Right lobe of liver (tissue), 6 donors: ENCODE measurements at regions not wholly inside any gene's neighbourhood (a gene's known extent, or its start where the extent isn't known, plus 50 kb on each side); places are given as distances from the start of the nearest gene placed in this dataset.
"Not testable (repeated sequence)": the region's sequence is repeated elsewhere in the genome, so short reads cannot be mapped to it uniquely, and the experiment has no call there.

Experiments
- ATAC-seq, 4 donors: fragments of 200-7000 bp; cut with Tn5 transposase; one replicate each; pipeline ENCODE4 v1.9.1; 2020; ENCODE audit warnings: mild to moderate bottlenecking in 4 of 4, moderate library complexity in 4 of 4
- DNase-seq, 3 donors: peaks; one replicate each; pipeline ENCODE4 v3.0.0-alpha.2; 2020
- H3K27ac ChIP-seq, 3 donors: fragments of 200-600 bp; one replicate each; pipeline ENCODE4 v1.8.0; 2022
- H3K27me3 ChIP-seq, 2 donors: fragments of 200-600 bp; one replicate each; pipeline ENCODE4 v1.8.0; 2022
- H3K36me3 ChIP-seq, 4 donors: fragments of 200-600 bp; sonication (generic) in 1 of 4; one replicate each; pipeline versions ENCODE4 v1.5.1 to v1.8.0; 2017 to 2022; ENCODE audit warnings: control low read depth in 1 of 4
- H3K4me1 ChIP-seq, 4 donors: fragments of 200-600 bp; sonication (generic) in 1 of 4; one replicate each; pipeline versions ENCODE4 v1.5.1 to v1.8.0; 2017 to 2022; ENCODE audit warnings: control low read depth in 1 of 4
- H3K4me3 ChIP-seq, 3 donors: fragments of 200-600 bp; one replicate each; pipeline ENCODE4 v1.8.0; 2022
- H3K9me3 ChIP-seq, 4 donors: fragments of 200-600 bp; sonication (generic) in 1 of 4; one replicate each; pipeline versions ENCODE4 v1.5.1 to v1.8.0; 2017 to 2022; ENCODE audit warnings: control low read depth in 1 of 4
- CTCF ChIP-seq, 4 donors: fragments of 200-600 bp in 3 of 4; fragments of 450-650 bp in 1 of 4; IDR thresholded peaks; one replicate each; pipeline versions ENCODE4 v1.5.1 to v1.8.0; 2016 to 2022; ENCODE audit warnings: antibody characterized with exemption in 4 of 4, mild to moderate bottlenecking in 2 of 4
- POLR2A ChIP-seq: fragments of 450-650 bp; IDR thresholded peaks from one replicate; pipeline ENCODE4 v1.6.1; 2017; ENCODE audit warnings: antibody characterized with exemption, mild to moderate bottlenecking
- WGBS: methylation state at CpG from one replicate; pipeline ENCODE4 v1.1.6; 2018; ENCODE audit warnings: low coverage, low lambda C conversion rate; ENCODE audit not compliant: insufficient coverage; ENCODE audit errors: missing lambda C conversion rate; 5-methylcytosine and 5-hydroxymethylcytosine counted together
- intact Hi-C, 2 donors: fragments of 100-400 bp; cut with DNase I; formaldehyde crosslinking; loops; one replicate each; pipeline versions ENCODE4 v1.11.2 to v1.14.1; 2022
- donor health status: DM: no; HTN: yes; CAD: no.
- donor health status: DM: no; HTN: no; CAD: no.
- donor health status: DM: no; HTN: no; CAD: no.
- donor health status: DM: no; HTN: yes; CAD: no.
- donor health status: DM: no; HTN: yes; CAD: no.

- no CpG with 5 or more reads among the region's 19 CpGs for WGBS
- ATAC-seq = no peak
These were observed 368.0 kb downstream of the TMEM121 start for GRCh38 chr14:105894125-105894977.

GRCh38 chr14:105894978-105895881 lies 368.8 kb downstream of the TMEM121 start:
- WGBS = 17% methylated on average over 1 of the region's 30 CpGs
- Histone ChIP-seq H3K36me3 (no peaks in the 10 kb centered on the region), H3K27me3 (no peaks in the 10 kb centered on the region), H3K9me3 (no peaks in the 10 kb centered on the region), H3K4me1 (no peaks in the 10 kb centered on the region), H3K4me3 (no peak overlapping the region), H3K27ac (no peak overlapping the region)
- DNase-seq (peak; percentile 13 to 45 (median 28)), ATAC-seq (no peak)
- TF ChIP-seq CTCF (IDR thresholded peaks at IDR 0.05) (no peak), POLR2A (no peak)
- intact Hi-C loops = no loop called here

More at GRCh38 chr14:105894125-105894977, 368.0 kb downstream of the TMEM121 start:
- no peak for TF ChIP-seq CTCF (IDR thresholded peaks at IDR 0.05)
- no peak for TF ChIP-seq POLR2A
- intact Hi-C loops = no loop called here
- no peaks in the 10 kb centered on the region for H3K36me3 ChIP-seq
- DNase-seq = peak; percentile 11 to 30 (median 21)
- H3K27me3 ChIP-seq = no peaks in the 10 kb centered on the region
- H3K4me3 ChIP-seq = no peak overlapping the region
- no peaks in the 10 kb centered on the region for H3K9me3 ChIP-seq
- no peaks in the 10 kb centered on the region for H3K4me1 ChIP-seq
- no peak overlapping the region for H3K27ac ChIP-seq

DNA sequence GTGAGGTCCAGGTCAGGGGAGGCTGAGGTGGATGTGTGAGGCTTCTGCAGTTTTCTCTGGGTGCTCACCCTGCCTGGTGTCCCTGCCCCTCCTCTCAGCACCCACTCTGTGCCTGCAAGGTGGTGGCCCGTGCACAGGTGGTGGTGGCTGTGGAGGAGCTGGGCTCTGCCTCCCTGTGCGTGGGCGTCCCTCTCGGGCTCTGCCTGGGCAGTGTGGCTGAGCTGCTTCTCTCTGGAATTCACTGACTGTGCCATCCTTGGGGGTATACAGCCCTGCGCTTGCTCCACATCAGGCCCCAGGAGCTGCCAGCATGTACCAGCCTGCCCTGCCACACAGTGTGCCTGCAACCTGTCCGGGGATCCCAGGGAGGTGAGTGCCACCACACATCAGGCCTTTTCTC lies 369.8 kb downstream of the TMEM121 start:
- H3K4me1 ChIP-seq, intact Hi-C loops, H3K9me3 ChIP-seq, ATAC-seq, H3K27me3 ChIP-seq, H3K36me3 ChIP-seq, H3K27ac ChIP-seq, H3K4me3 ChIP-seq: not testable (repeated sequence)
- DNase-seq = peak in 2 of 3 donors; percentile 16 to 22
- no CpG with 5 or more reads among the region's 6 CpGs for WGBS

- H3K4me3 ChIP-seq, H3K36me3 ChIP-seq, H3K27ac ChIP-seq, H3K4me1 ChIP-seq, H3K27me3 ChIP-seq, DNase-seq, H3K9me3 ChIP-seq, intact Hi-C loops: not testable (repeated sequence)
- ATAC-seq = peak in 1 of 4 donors; percentile 48
- 40% methylated on average over 6 of the region's 6 CpGs for WGBS
These were observed 370.8 kb downstream of the TMEM121 start for GRCh38 chr14:105896961-105897724.

DNA sequence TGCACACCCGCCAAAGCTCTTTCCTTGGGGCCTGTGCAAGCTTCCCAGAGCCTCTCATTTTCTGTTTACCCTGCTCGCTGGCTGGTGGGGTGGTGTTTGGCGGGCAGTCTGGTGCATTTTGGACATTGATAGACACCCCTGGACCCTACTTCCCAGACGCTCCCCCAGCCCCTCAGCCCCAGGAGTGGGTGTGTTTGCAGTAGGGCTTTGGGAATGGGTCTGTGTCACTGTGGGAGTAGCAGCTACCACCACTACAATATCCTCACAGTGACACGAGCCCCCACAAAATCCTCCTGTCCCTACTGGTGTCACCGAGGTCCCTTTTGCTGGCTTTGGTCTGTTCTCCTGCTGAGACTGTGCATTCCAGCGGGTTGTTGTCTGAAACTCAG lies 371.3 kb downstream of the TMEM121 start:
- Histone ChIP-seq H3K27me3 (no peaks in the 10 kb centered on the region), H3K27ac (no peak overlapping the region), H3K4me3 (no peak overlapping the region), H3K9me3 (no peaks in the 10 kb centered on the region), H3K36me3 (no peaks in the 10 kb centered on the region), H3K4me1 (no peaks in the 10 kb centered on the region)
- 68% methylated on average over 5 of the region's 7 CpGs for WGBS
- no peak for TF ChIP-seq POLR2A
- no peak for TF ChIP-seq CTCF (IDR thresholded peaks at IDR 0.05)
- no peak for ATAC-seq
- DNase-seq = peak in 1 of 3 donors; percentile 5
- intact Hi-C loops = no loop called here
